ENCODE measurements at regions not wholly inside any gene's neighbourhood (a gene's known extent, or its start where the extent isn't known, plus 50 kb on each side); places are given as distances from the start of the nearest gene placed in this dataset.

DNA sequence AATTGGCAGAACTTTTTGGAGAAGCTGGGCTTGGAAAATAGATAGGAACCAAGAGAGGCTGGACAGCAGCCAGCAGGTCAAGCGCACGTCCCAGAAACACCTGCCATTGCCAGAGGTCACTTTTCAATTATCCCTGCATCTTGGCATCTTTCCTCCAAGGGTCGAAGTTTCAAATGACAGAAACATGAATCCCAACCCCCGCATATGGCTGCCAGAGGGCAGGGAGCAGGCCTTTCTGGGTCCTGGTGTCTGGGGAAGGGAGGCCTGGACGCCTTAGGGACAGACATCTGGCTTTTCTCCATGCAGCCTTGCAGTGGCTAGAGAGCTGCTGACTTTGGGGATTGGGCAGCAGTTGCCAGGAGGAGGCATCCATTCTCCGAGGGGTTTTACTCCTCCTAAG lies 164.5 kb upstream of the TPM1 start:
- H3K4me3 ChIP-seq (ENCODE audit: low read depth in 1 of 3, low read length in 3 of 3) = no peak overlapping the region
- H3K27me3 ChIP-seq (ENCODE audit: control insufficient read depth in 4 of 4, insufficient read depth in 4 of 4, low read length in 3 of 4) = no peaks in the 10 kb centered on the region
- TF ChIP-seq YY1 (IDR thresholded peaks at IDR 0.05) (peak; percentile 29), SP1 (IDR thresholded peaks at IDR 0.05) (no peak), RXRA (IDR thresholded peaks at IDR 0.05) (peak in 1 of 2 donors; percentile 36), HNF4A (conservative IDR thresholded peaks at IDR 0.05) (peak; percentile 32 to 65), FOXA2 (IDR thresholded peaks at IDR 0.05) (no peak), GABPA (IDR thresholded peaks at IDR 0.05 in 1 of 2, conservative IDR thresholded peaks at IDR 0.05 in 1 of 2) (no peak), REST (IDR thresholded peaks at IDR 0.05) (no peak), TAF1 (conservative IDR thresholded peaks at IDR 0.05) (no peak), ATF3 (IDR thresholded peaks at IDR 0.05) (no peak), NR2F2 (IDR thresholded peaks at IDR 0.05) (peak; percentile 33)
- TF ChIP-seq, protein P1, sequence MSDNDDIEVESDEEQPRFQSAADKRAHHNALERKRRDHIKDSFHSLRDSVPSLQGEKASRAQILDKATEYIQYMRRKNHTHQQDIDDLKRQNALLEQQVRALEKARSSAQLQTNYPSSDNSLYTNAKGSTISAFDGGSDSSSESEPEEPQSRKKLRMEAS (IDR thresholded peaks at IDR 0.05) = no peak
- no peak overlapping the region for H3K27ac ChIP-seq (ENCODE audit: low read depth in 1 of 2, low read length in 2 of 2)
- H3K4me1 ChIP-seq (ENCODE audit: control insufficient read depth in 4 of 4, insufficient read depth in 4 of 4, low read length in 3 of 4) = peaks cover 0 to 21% (median 6%) of the 10 kb centered on the region in 4 donors
- 38% methylated on average over 6 of the region's 6 CpGs for WGBS
- DNase-seq (ENCODE audit: low spot score) = no peak
- H3K9me3 ChIP-seq (ENCODE audit: control insufficient read depth in 4 of 4, low read length in 3 of 4) = no peaks in the 10 kb centered on the region
- H3K36me3 ChIP-seq (ENCODE audit: control insufficient read depth in 4 of 4, insufficient read depth in 3 of 4, low read depth in 1 of 4, low read length in 3 of 4) = no peaks in the 10 kb centered on the region
- H3K9ac ChIP-seq (ENCODE audit: low read depth in 1 of 2, low read length in 2 of 2) = no peak overlapping the region

- Histone ChIP-seq H3K36me3 (ENCODE audit: control insufficient read depth in 4 of 4, insufficient read depth in 3 of 4, low read depth in 1 of 4, low read length in 3 of 4) (no peaks in the 10 kb centered on the region), H3K27me3 (ENCODE audit: control insufficient read depth in 4 of 4, insufficient read depth in 4 of 4, low read length in 3 of 4) (no peaks in the 10 kb centered on the region), H3K9ac (ENCODE audit: low read depth in 1 of 2, low read length in 2 of 2) (no peak overlapping the region), H3K27ac (ENCODE audit: low read depth in 1 of 2, low read length in 2 of 2) (no peak overlapping the region), H3K4me1 (ENCODE audit: control insufficient read depth in 4 of 4, insufficient read depth in 4 of 4, low read length in 3 of 4) (peaks cover 0 to 21% (median 6%) of the 10 kb centered on the region in 4 donors), H3K9me3 (ENCODE audit: control insufficient read depth in 4 of 4, low read length in 3 of 4) (no peaks in the 10 kb centered on the region), H3K4me3 (ENCODE audit: low read depth in 1 of 3, low read length in 3 of 3) (no peak overlapping the region)
- TF ChIP-seq JUND (IDR thresholded peaks at IDR 0.05) (no peak), EGR1 (IDR thresholded peaks at IDR 0.05; ENCODE audit: low read depth in 2 of 2) (no peak), RAD21 (IDR thresholded peaks at IDR 0.05) (no peak), GABPA (IDR thresholded peaks at IDR 0.05 in 1 of 2, conservative IDR thresholded peaks at IDR 0.05 in 1 of 2) (no peak), HNF4G (IDR thresholded peaks at IDR 0.05) (no peak), YY1 (IDR thresholded peaks at IDR 0.05) (no peak), TAF1 (conservative IDR thresholded peaks at IDR 0.05) (no peak), ZBTB33 (IDR thresholded peaks at IDR 0.05) (no peak), FOXA2 (IDR thresholded peaks at IDR 0.05) (no peak), REST (IDR thresholded peaks at IDR 0.05) (no peak), SP1 (IDR thresholded peaks at IDR 0.05) (no peak), HNF4A (conservative IDR thresholded peaks at IDR 0.05) (no peak), ATF3 (IDR thresholded peaks at IDR 0.05) (no peak), NR2F2 (IDR thresholded peaks at IDR 0.05) (no peak), RXRA (IDR thresholded peaks at IDR 0.05) (no peak), FOXA1 (IDR thresholded peaks at IDR 0.05) (no peak)
- TF ChIP-seq, protein P1 (IDR thresholded peaks at IDR 0.05) = no peak
- TF ChIP-seq, protein P2, sequence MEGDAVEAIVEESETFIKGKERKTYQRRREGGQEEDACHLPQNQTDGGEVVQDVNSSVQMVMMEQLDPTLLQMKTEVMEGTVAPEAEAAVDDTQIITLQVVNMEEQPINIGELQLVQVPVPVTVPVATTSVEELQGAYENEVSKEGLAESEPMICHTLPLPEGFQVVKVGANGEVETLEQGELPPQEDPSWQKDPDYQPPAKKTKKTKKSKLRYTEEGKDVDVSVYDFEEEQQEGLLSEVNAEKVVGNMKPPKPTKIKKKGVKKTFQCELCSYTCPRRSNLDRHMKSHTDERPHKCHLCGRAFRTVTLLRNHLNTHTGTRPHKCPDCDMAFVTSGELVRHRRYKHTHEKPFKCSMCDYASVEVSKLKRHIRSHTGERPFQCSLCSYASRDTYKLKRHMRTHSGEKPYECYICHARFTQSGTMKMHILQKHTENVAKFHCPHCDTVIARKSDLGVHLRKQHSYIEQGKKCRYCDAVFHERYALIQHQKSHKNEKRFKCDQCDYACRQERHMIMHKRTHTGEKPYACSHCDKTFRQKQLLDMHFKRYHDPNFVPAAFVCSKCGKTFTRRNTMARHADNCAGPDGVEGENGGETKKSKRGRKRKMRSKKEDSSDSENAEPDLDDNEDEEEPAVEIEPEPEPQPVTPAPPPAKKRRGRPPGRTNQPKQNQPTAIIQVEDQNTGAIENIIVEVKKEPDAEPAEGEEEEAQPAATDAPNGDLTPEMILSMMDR (IDR thresholded peaks at IDR 0.05; ENCODE audit: low read depth, low read length, missing input control) = no peak
- DNase-seq (ENCODE audit: low spot score) = no peak
- 81% methylated on average over 8 of the region's 8 CpGs for WGBS
Observed at GRCh38 chr15:62879770-62880169, 162.8 kb upstream of the TPM1 start.

All from liver (tissue), 8 donors.